ENCODE measurements at regions not wholly inside any gene's neighbourhood (a gene's known extent, or its start where the extent isn't known, plus 50 kb on each side); places are given as distances from the start of the nearest gene placed in this dataset.

GRCh38 chr4:106615410-106615945, 246.9 kb upstream of the GIMD1 start:
- CTCF ChIA-PET: no interaction called here
- no peak for DNase-seq (ENCODE audit: extremely low spot score)
- TF ChIP-seq, protein P1, sequence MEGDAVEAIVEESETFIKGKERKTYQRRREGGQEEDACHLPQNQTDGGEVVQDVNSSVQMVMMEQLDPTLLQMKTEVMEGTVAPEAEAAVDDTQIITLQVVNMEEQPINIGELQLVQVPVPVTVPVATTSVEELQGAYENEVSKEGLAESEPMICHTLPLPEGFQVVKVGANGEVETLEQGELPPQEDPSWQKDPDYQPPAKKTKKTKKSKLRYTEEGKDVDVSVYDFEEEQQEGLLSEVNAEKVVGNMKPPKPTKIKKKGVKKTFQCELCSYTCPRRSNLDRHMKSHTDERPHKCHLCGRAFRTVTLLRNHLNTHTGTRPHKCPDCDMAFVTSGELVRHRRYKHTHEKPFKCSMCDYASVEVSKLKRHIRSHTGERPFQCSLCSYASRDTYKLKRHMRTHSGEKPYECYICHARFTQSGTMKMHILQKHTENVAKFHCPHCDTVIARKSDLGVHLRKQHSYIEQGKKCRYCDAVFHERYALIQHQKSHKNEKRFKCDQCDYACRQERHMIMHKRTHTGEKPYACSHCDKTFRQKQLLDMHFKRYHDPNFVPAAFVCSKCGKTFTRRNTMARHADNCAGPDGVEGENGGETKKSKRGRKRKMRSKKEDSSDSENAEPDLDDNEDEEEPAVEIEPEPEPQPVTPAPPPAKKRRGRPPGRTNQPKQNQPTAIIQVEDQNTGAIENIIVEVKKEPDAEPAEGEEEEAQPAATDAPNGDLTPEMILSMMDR (IDR thresholded peaks at IDR 0.05; ENCODE audit: control extremely low read depth, extremely low read depth, low read depth, missing control alignments): no peak
- POLR2A ChIA-PET: no interaction called here

GRCh38 chr4:106614441-106614840, 245.9 kb upstream of the GIMD1 start:
- TF ChIP-seq, protein P1 (IDR thresholded peaks at IDR 0.05; ENCODE audit: control extremely low read depth, extremely low read depth, low read depth, missing control alignments): no peak
- no peak for DNase-seq (ENCODE audit: extremely low spot score)
- ChIA-PET CTCF (no interaction called here), POLR2A (no interaction called here)

DNA sequence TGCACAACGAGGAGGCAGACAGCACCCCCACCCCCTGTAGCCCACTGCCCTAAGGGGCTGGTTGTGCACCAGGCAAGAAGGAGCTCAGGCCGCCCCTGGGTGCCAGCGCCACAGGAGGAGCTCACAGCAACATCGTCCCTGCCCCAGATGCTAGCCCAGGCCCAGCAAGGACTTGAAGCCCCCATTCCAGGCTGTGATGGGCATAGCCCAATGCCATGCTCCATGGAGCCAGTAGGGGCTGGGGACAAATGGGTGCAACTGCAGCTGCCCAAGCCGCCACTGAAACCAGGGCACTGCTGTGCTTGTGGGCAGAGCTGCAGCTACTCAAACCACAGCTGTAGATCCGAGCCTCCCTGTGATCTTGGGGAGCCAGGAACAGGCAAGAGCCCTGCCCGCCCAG, 241.3 kb upstream of the GIMD1 start:
- DNase-seq (ENCODE audit: extremely low spot score): no peak
- ChIA-PET CTCF (interaction anchor here (1.4 kb wide), 1 partner anchor 9 kb away, joined by 6 read pairs; no protein-coding TSS in a partner anchor), POLR2A (no interaction called here)
- TF ChIP-seq, protein P1 (IDR thresholded peaks at IDR 0.05; ENCODE audit: control extremely low read depth, extremely low read depth, low read depth, missing control alignments): no peak

DNA sequence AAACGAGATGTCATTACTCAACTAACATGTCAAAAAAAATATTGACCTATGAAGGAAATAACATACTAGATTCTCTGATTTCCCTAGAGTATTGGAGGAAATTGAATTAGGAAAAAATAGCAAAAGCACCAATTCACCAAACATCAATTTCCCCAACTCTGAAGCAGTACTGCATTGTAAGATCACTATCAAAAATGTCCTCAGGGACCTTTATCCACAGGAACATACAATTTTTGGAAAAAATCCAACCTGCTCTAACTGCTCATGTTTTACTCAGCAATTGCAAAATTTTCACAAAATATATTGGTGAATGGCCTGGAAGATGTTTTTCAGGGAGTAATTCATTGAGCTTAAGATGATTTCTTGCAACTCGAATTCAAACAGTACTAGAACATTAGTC, 239.0 kb upstream of the GIMD1 start:
- ChIA-PET POLR2A (no interaction called here), CTCF (no interaction called here)
- DNase-seq (ENCODE audit: extremely low spot score): no peak

DNA sequence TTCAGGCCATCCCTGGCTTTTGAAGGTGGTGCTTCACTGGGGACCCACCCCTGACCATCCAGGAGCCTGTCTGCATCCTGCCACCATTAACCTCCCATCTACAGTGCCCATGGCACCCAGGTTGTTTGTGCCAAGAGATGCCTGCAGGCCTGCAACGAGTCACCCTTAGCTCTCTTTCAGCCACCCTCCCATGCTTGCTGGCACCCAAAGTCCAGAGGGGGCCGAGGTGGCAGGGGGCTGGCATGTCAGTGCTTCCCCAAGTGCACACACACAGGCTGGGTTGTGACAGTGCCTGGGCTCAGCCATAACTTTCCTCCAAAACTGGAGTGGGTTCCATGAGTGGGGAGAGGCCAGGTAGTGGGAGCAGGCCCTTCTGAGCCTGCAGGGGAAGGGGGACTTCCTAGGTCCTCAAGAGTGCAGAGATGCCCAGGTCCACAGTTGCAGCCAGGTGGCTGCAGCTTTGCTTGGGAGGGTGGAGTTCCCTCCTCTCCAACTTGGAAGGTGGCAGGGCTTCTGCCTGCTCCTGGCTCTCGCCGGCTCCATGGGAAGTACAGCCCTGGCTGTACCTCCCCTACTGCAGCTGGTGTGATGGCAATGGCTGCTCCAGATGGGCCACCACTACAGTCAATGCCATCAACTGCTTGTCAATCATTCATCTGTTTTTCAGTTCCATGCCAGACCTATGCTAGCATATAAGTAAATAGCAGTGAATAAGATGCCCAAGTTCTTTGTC, 235.9 kb upstream of the GIMD1 start:
- CTCF ChIA-PET: no interaction called here
- POLR2A ChIA-PET: no interaction called here
- TF ChIP-seq, protein P1 (IDR thresholded peaks at IDR 0.05; ENCODE audit: control extremely low read depth, extremely low read depth, low read depth, missing control alignments): no peak
- DNase-seq (ENCODE audit: extremely low spot score): no peak

More for the DNA sequence above, 239.0 kb upstream of the GIMD1 start:
- TF ChIP-seq, protein P1 (IDR thresholded peaks at IDR 0.05; ENCODE audit: control extremely low read depth, extremely low read depth, low read depth, missing control alignments): no peak

GRCh38 chr4:106603471-106603870, 234.9 kb upstream of the GIMD1 start:
- ChIA-PET CTCF (interaction anchor here (1.6 kb wide), 1 partner anchor 8 kb away, joined by 4 read pairs; no protein-coding TSS in a partner anchor), POLR2A (no interaction called here)
- TF ChIP-seq, protein P1 (IDR thresholded peaks at IDR 0.05; ENCODE audit: control extremely low read depth, extremely low read depth, low read depth, missing control alignments): no peak
- no peak for DNase-seq (ENCODE audit: extremely low spot score)
